Activated gamma-delta T cell treated with anti-CD3 and anti-CD28 coated beads, Interleukin-2, amount 50 U/mL, for 16 hours (primary cell): ENCODE measurements at regions not wholly inside any gene's neighbourhood (a gene's known extent, or its start where the extent isn't known, plus 50 kb on each side); places are given as distances from the start of the nearest gene placed in this dataset.
"Not testable (repeated sequence)": the region's sequence is repeated elsewhere in the genome, so short reads cannot be mapped to it uniquely, and the experiment has no call there.

Source experiments
- DNase-seq: peaks from one replicate; pipeline ENCODE4 v3.0.0-alpha.2; 2020; ENCODE audit warnings: low read depth

DNA sequence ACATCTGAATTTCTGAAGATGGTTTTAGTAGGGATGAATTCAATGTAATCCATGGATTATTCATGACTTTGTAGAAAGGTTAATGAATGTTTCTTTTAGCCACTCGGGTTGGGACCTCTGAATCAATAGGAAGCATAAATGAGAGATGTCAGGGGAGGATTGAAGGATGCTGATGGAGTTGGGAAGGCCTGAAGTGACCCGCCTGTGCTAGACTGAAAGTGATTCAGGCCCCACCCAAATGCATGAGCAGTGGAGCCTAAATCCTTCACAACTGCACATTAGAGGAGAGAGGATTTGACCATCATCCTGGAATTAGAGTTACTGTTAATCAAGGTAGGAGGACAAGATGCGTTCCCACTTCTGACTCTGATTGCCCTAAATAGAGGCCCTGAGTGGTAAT lies 162.2 kb upstream of the PTPN20 start:
- DNase-seq: not testable (repeated sequence)

DNA sequence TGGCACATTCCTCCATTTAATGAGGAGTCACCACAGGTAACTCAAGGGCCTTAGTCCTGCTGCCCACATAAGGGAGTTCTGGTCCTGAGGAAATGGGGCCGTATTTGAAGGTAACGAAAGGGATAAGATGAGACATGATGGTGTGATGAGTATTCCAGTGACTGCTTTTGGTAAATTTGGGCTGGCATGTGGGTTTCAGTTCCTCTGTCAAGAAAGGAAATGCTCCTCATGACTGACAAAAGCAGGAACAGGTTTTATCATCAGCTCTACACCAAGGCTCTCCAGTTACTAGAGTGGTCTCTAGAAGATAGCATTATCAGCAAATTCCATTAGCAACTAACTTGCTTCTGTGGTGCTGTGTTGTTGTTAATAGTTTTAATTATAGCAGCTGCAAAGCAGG lies 161.8 kb upstream of the PTPN20 start:
- not testable (repeated sequence) for DNase-seq

DNA sequence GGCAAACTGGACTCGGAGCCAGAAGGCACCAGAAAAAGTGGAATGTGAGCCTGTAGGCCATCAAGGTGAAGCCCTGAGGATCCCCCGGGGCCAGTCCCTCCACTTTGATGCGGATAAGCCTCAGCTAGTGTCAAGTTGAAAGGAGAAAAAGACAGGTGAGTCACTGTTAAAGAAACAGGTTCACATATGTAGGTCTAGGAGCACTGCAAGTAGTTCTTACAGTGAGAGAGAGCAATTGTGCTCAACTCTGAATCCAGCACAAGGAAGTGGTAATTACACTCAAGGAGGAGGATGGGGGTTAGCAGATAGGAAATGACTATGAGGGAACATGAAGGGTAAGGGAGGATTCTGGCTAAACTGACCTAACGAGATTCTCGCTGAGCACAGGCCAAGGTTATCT lies 157.5 kb upstream of the PTPN20 start:
- not testable (repeated sequence) for DNase-seq

DNA sequence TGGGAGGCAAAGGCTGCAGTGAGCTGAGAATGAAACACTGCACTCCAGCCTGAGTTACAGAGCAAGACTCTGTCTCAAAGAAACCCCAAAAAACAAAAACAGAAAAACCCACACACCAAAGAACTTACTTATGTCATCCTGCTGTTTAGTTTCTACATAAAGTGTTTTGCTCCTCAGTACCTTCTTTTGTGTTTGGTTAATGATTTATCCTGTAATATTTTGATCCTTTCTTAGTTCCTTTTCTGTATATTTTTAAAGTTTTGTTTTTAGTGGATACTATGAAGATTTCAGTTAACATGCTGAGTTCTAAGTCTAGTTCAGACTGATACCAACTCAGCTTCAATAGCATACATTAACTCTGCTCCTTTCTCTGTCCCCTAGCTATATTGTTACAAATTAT lies 149.8 kb upstream of the PTPN20 start:
- not testable (repeated sequence) for DNase-seq

DNA sequence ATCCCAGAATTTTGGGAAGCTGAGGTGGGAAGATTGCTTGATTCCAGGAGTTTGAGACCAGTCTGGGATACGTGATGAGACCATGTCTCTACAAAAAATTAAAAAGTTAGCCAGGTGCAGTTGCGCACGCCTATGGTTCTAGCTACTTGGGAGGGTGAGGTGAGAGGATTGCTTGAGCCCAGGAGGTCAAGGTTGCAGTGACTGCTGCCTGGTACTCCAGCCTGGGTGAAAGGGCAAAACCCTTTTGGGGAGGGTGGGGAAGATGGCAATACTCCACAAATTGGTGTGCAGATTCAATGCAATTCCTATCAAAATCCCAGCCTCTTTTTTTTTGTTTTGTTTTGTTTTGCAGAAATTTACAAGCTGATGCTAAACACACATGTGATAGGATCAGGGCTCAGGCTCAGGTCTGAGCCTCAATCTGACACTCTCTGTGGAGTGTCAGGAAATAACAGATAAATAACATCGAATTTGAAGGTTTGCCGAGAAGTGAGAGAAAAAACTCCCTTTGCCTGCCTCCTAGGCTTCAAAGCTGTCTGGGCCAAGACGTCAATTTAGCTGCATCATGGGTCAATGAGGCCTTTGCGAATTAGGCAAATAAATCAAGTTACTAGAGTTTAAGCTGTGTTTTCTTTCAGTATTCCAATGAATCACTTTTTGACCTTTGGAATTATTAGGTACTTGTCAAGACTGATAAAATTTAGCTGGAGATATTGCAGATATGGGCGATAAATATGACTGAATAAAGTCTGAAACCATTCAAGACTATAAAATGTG lies 142.5 kb upstream of the PTPN20 start:
- DNase-seq: not testable (repeated sequence)

DNA sequence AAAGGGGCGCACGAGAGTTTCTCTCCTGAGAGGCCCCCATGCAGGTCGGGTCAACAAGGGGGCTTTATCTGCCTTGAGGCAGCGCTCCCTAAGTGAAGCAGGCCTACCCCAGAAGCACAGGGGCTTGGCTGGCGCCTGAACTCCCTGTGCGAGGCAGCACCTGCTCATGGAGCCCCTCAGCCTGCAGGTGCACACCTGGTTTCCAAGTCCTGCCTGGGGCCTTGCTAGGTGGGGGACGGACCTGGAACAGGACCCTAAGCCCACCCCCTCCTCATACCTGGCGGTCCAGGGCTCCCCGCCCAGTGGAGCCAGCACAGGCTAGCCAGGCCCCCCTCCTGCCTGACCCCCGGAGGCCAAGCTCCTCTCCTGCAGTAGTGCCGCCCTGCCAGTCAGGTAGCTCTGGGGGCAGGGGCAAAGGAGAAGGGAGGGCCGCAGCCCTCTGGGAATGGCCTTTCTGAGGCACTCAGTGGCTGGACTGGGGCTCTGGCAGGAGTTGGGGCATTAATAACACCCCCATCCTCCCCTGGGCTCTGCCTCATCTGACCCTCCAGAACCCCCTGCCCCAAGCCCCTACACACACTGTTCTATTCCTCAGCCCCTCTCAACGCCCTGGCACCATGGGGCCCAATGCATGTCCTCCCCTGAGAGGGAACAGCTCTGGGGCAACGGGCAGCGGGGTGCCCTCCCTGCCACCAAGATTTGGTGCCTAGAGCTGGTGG lies 137.9 kb upstream of the PTPN20 start:
- not testable (repeated sequence) for DNase-seq

DNA sequence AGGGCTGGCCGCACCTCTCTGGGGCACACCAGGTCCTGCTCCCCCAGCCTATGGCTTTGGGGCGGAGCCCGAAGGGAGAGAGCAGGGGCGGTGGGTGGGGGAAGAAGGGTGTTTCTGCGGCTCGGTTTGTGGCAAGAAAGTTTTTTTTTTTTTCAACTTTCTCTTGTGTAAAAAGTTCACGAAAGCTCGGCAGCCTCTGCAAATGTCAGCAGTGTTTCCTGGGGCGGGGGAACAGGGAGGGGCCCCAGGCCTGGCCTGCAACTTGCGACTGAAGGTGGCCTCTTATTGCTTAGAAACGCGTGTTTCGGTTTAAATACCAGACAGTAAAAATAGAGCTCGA lies 137.4 kb upstream of the PTPN20 start:
- DNase-seq: not testable (repeated sequence)

DNA sequence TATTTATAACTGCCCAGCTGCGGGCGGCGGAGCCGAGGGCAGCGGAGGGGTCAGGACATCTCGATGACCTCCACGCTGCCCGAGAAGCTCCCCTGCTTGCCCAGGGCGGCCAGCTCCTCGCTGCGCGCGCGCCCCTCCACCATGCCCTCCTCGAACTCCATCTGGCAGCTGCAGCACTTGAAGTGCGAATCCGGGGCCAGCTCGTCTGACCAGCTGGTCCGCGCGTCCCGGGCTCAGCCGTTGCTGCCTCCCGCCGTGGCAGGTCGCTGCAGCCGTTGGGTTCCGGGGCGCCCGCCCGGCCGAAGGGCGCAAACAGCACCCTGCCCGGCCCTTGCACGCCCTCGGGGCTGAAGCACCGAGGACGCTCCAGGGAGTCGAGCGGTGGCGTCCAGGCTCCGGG lies 136.9 kb upstream of the PTPN20 start:
- not testable (repeated sequence) for DNase-seq

DNA sequence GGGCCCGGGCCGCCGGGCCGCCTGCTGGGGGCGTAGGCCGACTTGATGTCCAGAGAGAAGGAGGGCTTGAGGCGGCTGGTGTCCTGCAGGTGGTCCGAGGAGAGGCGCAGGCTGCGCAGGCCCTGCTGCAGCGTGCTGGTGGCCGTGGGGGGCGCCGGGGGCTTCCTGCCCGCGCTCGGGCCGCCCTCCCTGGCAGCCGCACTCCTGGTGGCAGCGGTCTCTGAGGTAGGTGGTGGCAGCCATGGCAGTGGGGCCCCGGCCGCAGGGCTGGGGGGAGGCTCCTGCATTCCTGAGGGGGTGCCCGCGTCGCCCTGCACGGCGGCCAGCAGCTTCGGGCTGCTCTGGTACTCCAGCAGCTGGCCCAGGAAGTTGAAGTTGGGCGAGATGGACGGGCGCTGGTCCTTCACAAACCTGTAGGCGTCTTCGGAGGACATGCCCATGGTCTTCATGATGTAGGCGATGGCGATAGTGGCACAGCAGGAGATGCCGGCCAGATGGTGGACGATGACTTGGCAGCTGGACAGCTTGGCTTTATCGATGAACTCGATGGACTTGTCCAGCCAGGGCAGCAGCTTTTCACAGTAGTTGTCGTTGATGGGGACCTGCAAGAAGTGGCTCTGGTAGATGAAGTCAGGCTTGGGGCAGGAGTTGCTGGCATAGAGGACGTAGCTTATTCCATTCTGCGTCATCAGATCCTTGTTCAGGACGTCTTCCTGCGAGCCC lies 136.1 kb upstream of the PTPN20 start:
- not testable (repeated sequence) for DNase-seq

DNA sequence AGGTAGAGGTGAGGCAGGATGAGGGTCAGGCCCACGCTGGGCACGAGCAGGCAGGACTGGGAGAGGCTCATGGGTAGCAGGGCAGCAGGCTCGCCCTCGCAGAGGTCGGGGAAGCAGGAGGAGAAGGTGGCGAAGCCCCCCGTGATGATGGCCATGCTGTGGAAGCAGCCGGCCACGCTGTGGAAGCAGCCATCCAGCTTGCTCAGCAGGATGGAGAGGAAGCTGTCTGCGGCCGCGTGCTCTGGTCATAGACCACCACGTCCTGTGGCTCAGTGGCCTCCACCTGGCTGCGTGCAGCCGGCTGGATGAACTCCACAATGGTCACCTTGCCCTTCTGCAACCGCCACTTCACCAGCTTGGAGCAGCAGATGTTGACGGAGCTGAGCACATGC lies 135.6 kb upstream of the PTPN20 start:
- not testable (repeated sequence) for DNase-seq

DNA sequence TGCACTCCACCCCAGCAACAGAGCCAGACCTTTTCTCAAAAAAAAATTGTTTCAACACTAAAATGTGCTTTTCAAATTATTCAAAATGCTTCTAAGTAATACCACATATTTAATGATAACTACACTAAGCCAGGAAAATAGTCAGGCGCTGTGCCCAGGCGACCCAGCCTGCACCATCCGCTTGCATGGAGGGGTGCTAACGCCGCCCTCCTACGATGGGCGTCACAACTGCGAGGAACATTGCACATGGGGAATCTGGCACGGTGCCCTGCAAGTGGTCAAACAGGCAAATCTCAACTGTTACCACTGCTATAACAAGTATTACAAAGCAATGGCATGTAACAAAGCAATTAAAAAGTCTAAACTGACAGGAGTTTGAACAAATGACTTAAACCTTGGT lies 131.7 kb upstream of the PTPN20 start:
- not testable (repeated sequence) for DNase-seq

DNA sequence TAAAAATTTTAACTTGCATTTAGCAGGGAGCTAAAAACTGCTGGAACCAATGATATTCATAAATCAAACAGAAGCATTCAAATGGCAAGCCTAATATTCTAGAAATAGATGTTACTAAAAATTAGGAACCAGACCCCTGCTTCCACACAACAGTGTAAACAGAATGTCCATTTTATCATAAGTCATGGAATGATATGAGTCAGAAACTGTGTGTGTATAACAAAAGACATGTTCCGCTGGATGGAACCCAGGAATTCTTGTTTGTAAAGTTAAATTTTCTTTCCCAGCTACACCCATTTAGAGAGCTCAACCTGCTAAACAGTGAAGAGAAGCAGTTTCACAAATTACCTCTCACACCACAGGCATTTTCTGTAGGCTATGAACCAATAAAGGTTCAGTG lies 131.1 kb upstream of the PTPN20 start:
- not testable (repeated sequence) for DNase-seq

DNA sequence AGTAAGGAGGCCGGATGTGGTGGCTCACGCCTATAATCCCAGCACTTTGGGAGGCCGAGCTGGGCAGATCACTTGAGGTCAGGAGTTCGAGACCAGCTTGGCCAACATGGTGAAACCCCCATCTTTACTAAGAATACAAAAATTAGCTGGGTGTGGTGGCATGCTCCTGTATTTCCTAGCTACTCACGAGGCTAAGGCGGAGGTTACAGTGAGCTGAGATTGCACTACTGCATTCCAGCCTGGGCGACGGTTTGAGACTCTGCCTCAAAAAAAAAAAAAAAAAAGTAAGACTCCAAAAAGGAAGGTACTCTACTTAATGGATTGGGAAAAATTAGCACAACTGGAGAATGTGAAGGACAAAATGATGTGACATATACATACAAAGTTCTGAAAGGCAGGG lies 130.2 kb upstream of the PTPN20 start:
- DNase-seq: not testable (repeated sequence)

DNA sequence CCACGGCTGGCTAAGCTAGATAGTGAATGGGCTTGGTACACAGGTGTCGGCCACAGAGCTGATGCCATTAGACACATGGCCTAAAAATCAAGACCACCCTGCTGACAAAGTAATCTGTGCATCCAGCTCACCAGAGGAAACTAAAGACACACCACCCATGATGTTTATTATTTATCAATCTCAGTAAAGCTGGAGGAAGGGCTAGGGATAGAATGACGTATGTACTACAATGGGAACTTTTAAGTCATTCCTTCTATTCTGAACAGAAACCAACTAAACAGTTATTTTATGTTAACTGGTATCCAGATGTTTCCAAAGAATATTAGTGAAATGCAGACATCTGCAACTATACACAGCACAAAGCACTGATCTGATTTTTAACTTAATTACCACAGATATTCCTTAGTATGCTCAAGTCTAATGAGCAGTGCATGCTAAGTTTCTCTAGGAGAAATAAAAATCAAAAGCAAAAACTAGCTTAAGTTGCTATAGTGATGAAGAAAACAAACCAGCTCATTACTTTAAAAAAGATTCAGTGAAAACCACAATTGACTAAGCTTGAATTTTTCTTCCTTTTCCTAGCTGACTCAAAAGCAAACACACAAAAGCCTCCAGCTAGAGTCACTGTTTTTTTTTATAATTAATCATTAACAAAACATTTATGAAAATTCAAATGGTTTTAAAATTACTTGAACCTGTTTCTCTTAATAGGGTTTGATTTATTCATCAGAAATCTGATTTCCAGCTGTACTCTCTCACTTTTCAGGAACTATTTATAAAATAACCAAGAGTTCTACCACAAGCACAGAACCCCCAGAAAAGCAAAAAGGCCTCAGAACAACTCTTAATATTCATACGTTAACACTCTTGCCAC lies 129.0 kb upstream of the PTPN20 start:
- DNase-seq: not testable (repeated sequence)

DNA sequence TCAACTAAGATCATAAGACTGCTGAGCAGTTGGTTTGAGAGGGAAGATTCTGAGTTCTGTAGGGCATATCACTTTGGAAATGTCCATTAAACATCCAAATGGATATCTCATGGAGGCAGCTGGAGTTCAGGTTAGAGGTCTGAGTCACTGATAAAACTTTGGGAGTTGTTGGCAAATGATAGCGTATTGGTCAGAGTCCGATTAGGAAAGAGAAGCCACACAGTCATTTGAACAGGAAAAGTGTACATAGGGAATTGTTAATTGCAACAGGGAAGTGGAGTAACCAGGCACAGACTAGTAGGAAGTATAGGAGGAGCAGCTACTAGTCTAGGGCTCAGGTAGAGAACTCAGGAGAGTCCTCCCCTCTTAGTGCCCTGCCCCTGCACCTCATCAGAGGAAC lies 126.6 kb upstream of the PTPN20 start:
- DNase-seq: not testable (repeated sequence)

DNA sequence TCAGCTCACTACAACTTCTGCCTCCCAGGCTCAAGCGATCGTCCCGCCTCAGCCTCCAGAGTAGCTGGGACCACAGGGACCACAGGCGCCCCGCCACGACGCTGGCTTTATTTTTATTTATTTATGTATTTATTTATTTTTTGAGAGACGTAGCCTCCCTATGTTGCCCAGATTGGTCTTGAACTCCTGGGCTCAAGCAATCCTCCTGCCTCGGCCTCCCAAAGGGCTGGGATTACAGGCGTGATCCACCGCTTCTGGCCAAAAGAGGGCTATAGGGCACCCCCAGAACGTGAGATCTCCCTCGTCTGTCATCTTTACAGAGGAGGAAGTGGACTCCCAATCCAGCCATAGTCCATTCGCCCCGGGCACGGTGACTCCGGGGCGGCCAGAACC lies 125.1 kb upstream of the PTPN20 start:
- DNase-seq: not testable (repeated sequence)

DNA sequence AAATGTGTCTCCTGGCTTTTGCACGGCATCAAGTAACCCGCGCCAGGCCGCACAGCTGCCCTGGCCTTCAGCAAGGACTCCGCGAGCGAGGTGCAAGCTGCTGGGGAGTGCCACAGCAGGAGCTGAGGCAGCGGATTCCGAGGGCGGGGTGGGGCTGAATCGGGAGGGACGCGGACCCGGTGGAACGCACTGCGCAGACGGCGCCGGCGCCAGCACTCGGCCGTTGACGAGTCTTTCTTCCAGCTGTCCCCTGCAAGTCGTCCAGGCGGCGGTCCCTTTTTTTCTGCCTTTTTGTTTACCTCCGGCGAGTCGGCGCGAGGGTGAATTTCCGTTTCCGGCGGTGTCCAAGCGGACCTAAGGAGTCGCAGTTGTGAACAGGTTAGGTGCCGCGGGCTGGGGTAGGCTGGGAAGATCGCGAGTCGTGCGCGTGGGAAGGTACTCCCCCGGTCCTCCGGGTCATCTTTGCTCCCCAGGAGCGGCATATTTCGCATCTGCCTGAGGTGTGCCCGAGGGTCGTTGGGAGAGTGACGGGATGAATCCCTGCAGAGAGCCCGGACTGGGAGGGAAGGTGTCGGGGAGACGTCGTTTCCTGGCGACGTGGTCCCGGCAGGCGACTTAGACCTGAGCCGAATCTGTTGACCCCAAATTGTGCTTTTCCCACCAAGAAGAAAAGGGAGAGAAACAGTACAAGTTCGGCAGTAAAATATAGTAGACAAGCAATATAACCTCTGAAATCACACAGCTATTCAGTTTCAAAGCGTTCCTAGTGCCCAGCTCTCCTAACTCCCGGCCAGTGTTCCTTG lies 124.5 kb upstream of the PTPN20 start:
- peak; percentile 46 for DNase-seq

DNA sequence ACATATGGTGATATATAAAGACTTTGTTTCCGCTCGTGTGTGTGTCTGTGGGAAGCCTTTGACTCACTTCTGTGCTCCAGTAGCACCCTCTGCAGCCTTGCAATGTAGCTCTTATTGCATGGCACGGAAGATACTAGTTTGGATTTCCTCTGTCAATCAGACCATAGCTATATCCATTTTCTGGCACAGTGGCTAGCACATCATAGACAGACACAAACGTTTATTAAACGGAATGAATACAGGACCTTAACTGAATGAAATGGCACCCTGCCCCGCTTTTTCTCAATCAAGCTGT lies 124.0 kb upstream of the PTPN20 start:
- no peak for DNase-seq

DNA sequence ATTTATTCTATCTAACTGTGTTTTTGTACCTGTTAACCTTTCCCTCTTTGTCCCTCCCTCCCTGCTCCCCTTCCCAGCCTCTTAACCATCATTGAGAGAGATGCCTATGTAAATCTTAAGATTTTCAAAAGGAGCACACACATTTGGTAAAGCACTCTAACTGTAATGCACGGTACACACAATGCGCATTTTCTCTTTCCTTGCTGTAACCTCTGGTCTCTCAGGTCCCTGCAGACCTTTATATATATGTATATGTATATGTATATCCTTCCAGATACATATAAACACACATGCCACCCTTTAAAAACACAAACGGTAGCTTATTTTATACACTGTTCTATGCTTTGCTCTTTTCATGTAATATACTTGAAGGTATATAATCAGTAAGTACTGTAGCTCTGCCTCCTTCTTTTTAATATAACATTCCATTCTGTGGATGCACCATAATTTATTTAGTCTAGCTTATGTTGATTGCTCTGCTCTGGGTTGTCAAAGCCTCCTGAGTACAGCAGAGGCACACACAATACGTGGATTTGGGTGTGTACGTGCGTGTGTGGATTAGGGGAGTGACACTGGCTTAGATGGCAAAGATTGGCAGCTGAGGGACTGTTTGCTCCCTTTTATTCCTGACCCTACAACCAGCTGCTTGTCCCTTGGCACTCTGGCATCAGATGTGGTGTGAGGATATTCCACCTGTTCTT lies 118.4 kb upstream of the PTPN20 start:
- not testable (repeated sequence) for DNase-seq

DNA sequence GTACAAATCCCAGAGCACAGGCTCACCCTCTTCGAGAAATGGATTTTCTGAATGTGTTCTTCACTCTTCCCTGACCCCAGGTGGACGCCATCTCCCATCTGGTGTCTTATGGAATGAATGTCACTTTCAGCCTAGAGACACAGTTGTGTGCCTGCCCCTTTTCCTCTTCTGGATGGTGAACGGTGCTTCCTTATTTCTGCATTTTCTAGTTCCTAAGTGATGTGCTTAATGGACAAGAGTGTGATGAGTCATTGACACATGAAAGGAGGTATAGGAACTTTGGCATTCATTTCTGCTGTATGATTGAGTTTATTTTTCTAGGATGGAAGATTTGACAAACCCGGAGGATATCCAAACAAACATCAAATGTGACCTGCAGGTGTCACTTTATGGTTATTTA lies 114.9 kb upstream of the PTPN20 start:
- not testable (repeated sequence) for DNase-seq

DNA sequence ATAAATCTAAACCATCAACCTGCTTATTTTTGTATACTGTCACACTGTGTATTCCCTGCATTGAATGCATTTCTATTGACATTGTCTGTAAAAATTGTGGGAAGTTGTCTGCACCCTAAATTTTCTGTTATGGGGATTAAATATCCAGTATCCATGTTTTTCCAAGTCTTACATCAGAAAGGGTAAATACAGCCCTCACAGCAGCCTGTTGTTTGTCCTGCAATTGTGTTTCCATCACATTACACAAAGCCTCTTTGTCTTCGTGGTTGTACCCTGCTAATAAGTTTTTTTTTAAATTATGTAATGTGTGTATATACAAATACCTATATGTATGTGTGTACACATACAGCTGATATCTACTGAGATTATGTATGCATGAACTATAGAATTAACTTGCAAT lies 109.2 kb upstream of the PTPN20 start:
- DNase-seq: not testable (repeated sequence)
